Keratinocyte (primary cell): ENCODE measurements at regions not wholly inside any gene's neighbourhood (a gene's known extent, or its start where the extent isn't known, plus 50 kb on each side); places are given as distances from the start of the nearest gene placed in this dataset.

Experiments used
- DNase-seq: peaks from one replicate; pipeline ENCODE4 v3.0.0-alpha.2; 2011; ENCODE audit warnings: low read depth, missing footprints, low spot score
- FAIRE-seq: peaks from 2 replicates; lab custom pipeline; 2011; peaks lifted over from hg19 to GRCh38; lab: Jason Lieb, UNC
- H2AFZ ChIP-seq: 2 replicates; pipeline ENCODE4 v1.6.0; 2012; ENCODE audit warnings: low read length, control low read depth, inconsistent platforms; ENCODE audit not compliant: control insufficient read depth
- H3K27ac ChIP-seq: 2 replicates; pipeline ENCODE4 v1.5.1; 2011; ENCODE audit warnings: low read length; ENCODE audit not compliant: control insufficient read depth, insufficient read depth
- H3K27me3 ChIP-seq: 3 replicates; pipeline ENCODE4 v1.6.0; 2011; ENCODE audit warnings: low read length; ENCODE audit not compliant: control insufficient read depth, insufficient read depth; ENCODE audit errors: extremely low read depth
- H3K36me3 ChIP-seq, 2 experiments: 2 replicates in 1 of 2; 3 replicates in 1 of 2; pipeline ENCODE4 v1.5.1; 2011; ENCODE audit warnings: low read length in 2 of 2, mild to moderate bottlenecking in 1 of 2; ENCODE audit not compliant: control insufficient read depth in 2 of 2, insufficient read depth in 2 of 2; ENCODE audit errors: extremely low read depth in 1 of 2
- H3K4me1 ChIP-seq: 3 replicates; pipeline ENCODE4 v1.5.1; 2011; ENCODE audit warnings: low read length; ENCODE audit not compliant: control insufficient read depth, insufficient read depth; ENCODE audit errors: extremely low read depth
- H3K4me2 ChIP-seq: 3 replicates; pipeline ENCODE4 v1.6.0; 2011; ENCODE audit warnings: low read depth, low read length; ENCODE audit not compliant: control insufficient read depth, insufficient read depth; ENCODE audit errors: extremely low read depth
- H3K4me3 ChIP-seq, 3 experiments: fragments of 200-600 bp in 1 of 3; sonication (generic) in 1 of 3; 2 replicates in 2 of 3; 3 replicates in 1 of 3; pipeline ENCODE4 v1.5.1; 2011 to 2016; ENCODE audit warnings: low read length in 3 of 3, mild to moderate bottlenecking in 3 of 3, control low read depth in 2 of 3, inconsistent platforms in 1 of 3, low read depth in 1 of 3, mixed read lengths in 1 of 3, mixed run types in 1 of 3, moderate library complexity in 1 of 3; ENCODE audit not compliant: control insufficient read depth in 2 of 3, insufficient read depth in 2 of 3; ENCODE audit errors: extremely low read depth in 1 of 3
- H3K79me2 ChIP-seq: 2 replicates; pipeline ENCODE4 v1.6.0; 2012; ENCODE audit warnings: low read length; ENCODE audit not compliant: control insufficient read depth, insufficient read depth
- H3K9ac ChIP-seq: 3 replicates; pipeline ENCODE4 v1.6.0; 2011; ENCODE audit warnings: low read length; ENCODE audit not compliant: control insufficient read depth, insufficient read depth; ENCODE audit errors: extremely low read depth
- H3K9me1 ChIP-seq: 3 replicates; pipeline ENCODE4 v1.6.0; 2011; ENCODE audit warnings: low read length; ENCODE audit not compliant: control insufficient read depth, insufficient read depth; ENCODE audit errors: extremely low read depth
- H3K9me3 ChIP-seq: 2 replicates; pipeline ENCODE4 v1.5.1; 2012; ENCODE audit warnings: low read depth, low read length; ENCODE audit not compliant: control insufficient read depth
- H4K20me1 ChIP-seq: 3 replicates; pipeline ENCODE4 v1.6.0; 2011; ENCODE audit warnings: low read length; ENCODE audit not compliant: control insufficient read depth, insufficient read depth; ENCODE audit errors: extremely low read depth
- CTCF ChIP-seq, 3 experiments: IDR thresholded peaks in 1 of 3; conservative IDR thresholded peaks in 1 of 3; optimal IDR thresholded peaks in 1 of 3; 2 replicates in 2 of 3; 3 replicates in 1 of 3; pipeline versions ENCODE3 to v1.5.1; 2011; ENCODE audit warnings: low read length in 3 of 3, mild to moderate bottlenecking in 3 of 3, moderate library complexity in 2 of 3, control low read depth in 1 of 3, inconsistent platforms in 1 of 3; ENCODE audit not compliant: insufficient read depth in 2 of 3; ENCODE audit errors: extremely low read depth in 1 of 3
- EZH2 ChIP-seq: IDR thresholded peaks from one replicate; pipeline ENCODE4 v1.6.1; 2012; ENCODE audit warnings: inconsistent platforms, mild to moderate bottlenecking, low read length, moderate library complexity
- dilution Hi-C: fragments of 300-500 bp; cut with MboI; formaldehyde crosslinking; loops from one replicate; pipeline ENCODE4 v1.7.0; 2020; ENCODE audit warnings: low sequenced_read_pairs; ENCODE audit not compliant: extremely low pct_ligation_motif_present

GRCh38 chr12:77374673-77375072 is 309.3 kb upstream of the E2F7 start:
- H4K20me1 ChIP-seq: no peaks in the 10 kb centered on the region
- no peaks in the 10 kb centered on the region for H3K4me1 ChIP-seq
- no peak overlapping the region for H3K4me3 ChIP-seq
- DNase-seq: no peak
- H2AFZ ChIP-seq: no peak overlapping the region
- H3K36me3 ChIP-seq: no peaks in the 10 kb centered on the region
- no peak overlapping the region for H3K4me2 ChIP-seq
- no peaks in the 10 kb centered on the region for H3K9me3 ChIP-seq
- H3K79me2 ChIP-seq: no peaks in the 10 kb centered on the region
- H3K27ac ChIP-seq: no peak overlapping the region
- TF ChIP-seq EZH2: no peak
- no peak for TF ChIP-seq CTCF (optimal IDR thresholded peaks at IDR 0.05 in 1 of 3, IDR thresholded peaks at IDR 0.05 in 1 of 3, conservative IDR thresholded peaks at IDR 0.05 in 1 of 3; ENCODE audit: extremely low read depth in 1 of 3, insufficient read depth in 2 of 3, low read length in 3 of 3)
- no peaks in the 10 kb centered on the region for H3K9me1 ChIP-seq
- dilution Hi-C loops: no loop called here
- FAIRE-seq: no peak
- no peaks in the 10 kb centered on the region for H3K27me3 ChIP-seq
- H3K9ac ChIP-seq: no peak overlapping the region

- Histone ChIP-seq H3K4me1 (no peaks in the 10 kb centered on the region), H3K9ac (no peak overlapping the region), H3K4me2 (no peak overlapping the region), H3K9me1 (no peaks in the 10 kb centered on the region), H3K27ac (no peak overlapping the region), H3K9me3 (no peaks in the 10 kb centered on the region), H3K79me2 (no peaks in the 10 kb centered on the region), H2AFZ (no peak overlapping the region), H3K4me3 (no peak overlapping the region), H4K20me1 (no peaks in the 10 kb centered on the region), H3K27me3 (no peaks in the 10 kb centered on the region), H3K36me3 (no peaks in the 10 kb centered on the region)
- no peak for FAIRE-seq
- no peak for DNase-seq
- dilution Hi-C loops: no loop called here
- TF ChIP-seq EZH2: no peak
- TF ChIP-seq CTCF (optimal IDR thresholded peaks at IDR 0.05 in 1 of 3, IDR thresholded peaks at IDR 0.05 in 1 of 3, conservative IDR thresholded peaks at IDR 0.05 in 1 of 3; ENCODE audit: extremely low read depth in 1 of 3, insufficient read depth in 2 of 3, low read length in 3 of 3): no peak
Measured at GRCh38 chr12:77372494-77372893, 307.1 kb upstream of the E2F7 start.
